ENCODE measurements at regions not wholly inside any gene's neighbourhood (a gene's known extent, or its start where the extent isn't known, plus 50 kb on each side); places are given as distances from the start of the nearest gene placed in this dataset.
"Not testable (repeated sequence)": the region's sequence is repeated elsewhere in the genome, so short reads cannot be mapped to it uniquely, and the experiment has no call there.

- H4K20me1 ChIP-seq (ENCODE audit: control insufficient read depth, insufficient read depth); FAIRE-seq; H3K79me2 ChIP-seq (ENCODE audit: control insufficient read depth, insufficient read depth, low read length); in situ Hi-C loops (cut with MboI); BruUV-seq (replicated peaks); H2AFZ ChIP-seq (ENCODE audit: control insufficient read depth, low read depth, low read length); H3K27ac ChIP-seq (ENCODE audit: control insufficient read depth, insufficient read depth); DNase-seq (ENCODE audit: low read depth, low spot score); H3K4me2 ChIP-seq (ENCODE audit: control insufficient read depth, insufficient read depth); RAD21 ChIA-PET (ENCODE audit: unreplicated experiment); ATAC-seq; H3K4me3 ChIP-seq; H3K4me1 ChIP-seq (ENCODE audit: control insufficient read depth, insufficient read depth, low read length); intact Hi-C loops (cut with micrococcal nuclease; ENCODE audit: unreplicated experiment); H3K9me3 ChIP-seq (replicated peaks; ENCODE audit: control insufficient read depth, insufficient read depth, low read length); H3K9ac ChIP-seq (ENCODE audit: control insufficient read depth, insufficient read depth, low read length); H3K36me3 ChIP-seq (ENCODE audit: control insufficient read depth in 2 of 2, insufficient read depth in 2 of 2, low read length in 1 of 2); H3K27me3 ChIP-seq (replicated peaks in 1 of 2; ENCODE audit: control insufficient read depth in 2 of 2, insufficient read depth in 2 of 2, low read length in 1 of 2): not testable (repeated sequence)
- WGBS (ENCODE audit: insufficient coverage, insufficient replicate concordance, low lambda C conversion rate, missing lambda C conversion rate), result 49% methylated on average over 9 of the region's 9 CpGs
- ChIA-PET SMC1A (ENCODE audit: uncharacterized antibody, unreplicated experiment) (interaction anchor here (0.6 kb wide), 1 partner anchor 50 kb away, joined by 3 read pairs; no protein-coding TSS in a partner anchor), POLR2A (interaction anchor here (0.6 kb wide), 1 partner anchor 187 kb away, joined by 3 read pairs; no protein-coding TSS in a partner anchor), CTCF (interaction anchor here (1.0 to 1.4 kb wide), 3 partner anchors 15 to 98 kb away, joined by 3 read pairs; no protein-coding TSS in a partner anchor)
Observed at GRCh38 chr3:186442979-186443378, 80.9 kb upstream of the DGKG start.

- POLR2A ChIA-PET, result no interaction called here
- intact Hi-C loops (cut with micrococcal nuclease; ENCODE audit: unreplicated experiment) (no loop called here), in situ Hi-C loops (cut with MboI) (no loop called here)
- H3K36me3 ChIP-seq (ENCODE audit: control insufficient read depth in 2 of 2, insufficient read depth in 2 of 2, low read length in 1 of 2), result no peaks in the 10 kb centered on the region
- H4K20me1 ChIP-seq (ENCODE audit: control insufficient read depth, insufficient read depth), result no peaks in the 10 kb centered on the region
- RAD21 ChIA-PET (ENCODE audit: unreplicated experiment), result no interaction called here
- CTCF ChIA-PET, result interaction anchor here (1.0 to 1.4 kb wide), 3 partner anchors 16 to 93 kb away, joined by 3 read pairs; no protein-coding TSS in a partner anchor
- FAIRE-seq, result no peak
- no peak for DNase-seq (ENCODE audit: low read depth, low spot score)
- no peaks in the 10 kb centered on the region for H3K9me3 ChIP-seq (replicated peaks; ENCODE audit: control insufficient read depth, insufficient read depth, low read length)
- no peaks in the 10 kb centered on the region for H3K79me2 ChIP-seq (ENCODE audit: control insufficient read depth, insufficient read depth, low read length)
- no peak overlapping the region for H3K9ac ChIP-seq (ENCODE audit: control insufficient read depth, insufficient read depth, low read length)
- 22% methylated on average over 2 of the region's 2 CpGs for WGBS (ENCODE audit: insufficient coverage, insufficient replicate concordance, low lambda C conversion rate, missing lambda C conversion rate)
- no peak overlapping the region for H2AFZ ChIP-seq (ENCODE audit: control insufficient read depth, low read depth, low read length)
- no peak overlapping the region for H3K27ac ChIP-seq (ENCODE audit: control insufficient read depth, insufficient read depth)
- no peaks in the 10 kb centered on the region; a peak in 1 of 4 replicates for H3K27me3 ChIP-seq (replicated peaks in 1 of 2; ENCODE audit: control insufficient read depth in 2 of 2, insufficient read depth in 2 of 2, low read length in 1 of 2)
- no peak overlapping the region for H3K4me2 ChIP-seq (ENCODE audit: control insufficient read depth, insufficient read depth)
- no peak for ATAC-seq
- H3K4me3 ChIP-seq, result no peak overlapping the region
- SMC1A ChIA-PET (ENCODE audit: uncharacterized antibody, unreplicated experiment), result interaction anchor here (0.8 to 1.0 kb wide), 2 partner anchors 11 to 93 kb away, joined by 3 read pairs; no protein-coding TSS in a partner anchor
- H3K4me1 ChIP-seq (ENCODE audit: control insufficient read depth, insufficient read depth, low read length), result no peaks in the 10 kb centered on the region
- no TSS peak for BruUV-seq (replicated peaks)
- TF ChIP-seq, protein P1, sequence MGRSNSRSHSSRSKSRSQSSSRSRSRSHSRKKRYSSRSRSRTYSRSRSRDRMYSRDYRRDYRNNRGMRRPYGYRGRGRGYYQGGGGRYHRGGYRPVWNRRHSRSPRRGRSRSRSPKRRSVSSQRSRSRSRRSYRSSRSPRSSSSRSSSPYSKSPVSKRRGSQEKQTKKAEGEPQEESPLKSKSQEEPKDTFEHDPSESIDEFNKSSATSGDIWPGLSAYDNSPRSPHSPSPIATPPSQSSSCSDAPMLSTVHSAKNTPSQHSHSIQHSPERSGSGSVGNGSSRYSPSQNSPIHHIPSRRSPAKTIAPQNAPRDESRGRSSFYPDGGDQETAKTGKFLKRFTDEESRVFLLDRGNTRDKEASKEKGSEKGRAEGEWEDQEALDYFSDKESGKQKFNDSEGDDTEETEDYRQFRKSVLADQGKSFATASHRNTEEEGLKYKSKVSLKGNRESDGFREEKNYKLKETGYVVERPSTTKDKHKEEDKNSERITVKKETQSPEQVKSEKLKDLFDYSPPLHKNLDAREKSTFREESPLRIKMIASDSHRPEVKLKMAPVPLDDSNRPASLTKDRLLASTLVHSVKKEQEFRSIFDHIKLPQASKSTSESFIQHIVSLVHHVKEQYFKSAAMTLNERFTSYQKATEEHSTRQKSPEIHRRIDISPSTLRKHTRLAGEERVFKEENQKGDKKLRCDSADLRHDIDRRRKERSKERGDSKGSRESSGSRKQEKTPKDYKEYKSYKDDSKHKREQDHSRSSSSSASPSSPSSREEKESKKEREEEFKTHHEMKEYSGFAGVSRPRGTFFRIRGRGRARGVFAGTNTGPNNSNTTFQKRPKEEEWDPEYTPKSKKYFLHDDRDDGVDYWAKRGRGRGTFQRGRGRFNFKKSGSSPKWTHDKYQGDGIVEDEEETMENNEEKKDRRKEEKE (IDR thresholded peaks at IDR 0.05), result no peak
- no peak for TF ChIP-seq PRDM15 (CRISPR knock-in tag; IDR thresholded peaks at IDR 0.05)
- TF ChIP-seq CBX3 (IDR thresholded peaks at IDR 0.05; ENCODE audit: borderline replicate concordance, low read depth), result no peak
- TF ChIP-seq BHLHE40 (IDR thresholded peaks at IDR 0.05; ENCODE audit: borderline replicate concordance in 1 of 2, low read depth in 2 of 2, low read length in 1 of 2), result no peak
- TF ChIP-seq HDGF (IDR thresholded peaks at IDR 0.05), result no peak
- TF ChIP-seq EZH2 (IDR thresholded peaks at IDR 0.05; ENCODE audit: borderline replicate concordance, control insufficient read depth, low read depth, low read length), result no peak
- TF ChIP-seq CEBPB (IDR thresholded peaks at IDR 0.05; ENCODE audit: borderline replicate concordance in 1 of 2, low read depth in 2 of 2, low read length in 2 of 2), result no peak
- TF ChIP-seq ZNF384 (IDR thresholded peaks at IDR 0.05; ENCODE audit: borderline replicate concordance, low read depth, low read length), result no peak
- TF ChIP-seq RAD51 (IDR thresholded peaks at IDR 0.05), result no peak
- TF ChIP-seq ZNF207 (IDR thresholded peaks at IDR 0.05; ENCODE audit: borderline replicate concordance), result no peak
- no peak for TF ChIP-seq SREBF1 (IDR thresholded peaks at IDR 0.05; ENCODE audit: low read length)
Observed at GRCh38 chr3:186442162-186442561, 80.1 kb upstream of the DGKG start.
